Mesothelial cell of epicardium (in vitro differentiated cells): ENCODE measurements at regions not wholly inside any gene's neighbourhood (a gene's known extent, or its start where the extent isn't known, plus 50 kb on each side); places are given as distances from the start of the nearest gene placed in this dataset.

Experiments used
- DNase-seq, 2 experiments: peaks; one replicate each; pipeline ENCODE4 v3.0.0; 2021; ENCODE audit warnings: low spot score in 2 of 2; ENCODE audit not compliant: unreplicated experiment in 2 of 2
- H3K27ac Mint-ChIP-seq: 2 replicates; pipeline ENCODE4 v1.8.0; 2021; ENCODE audit warnings: mixed read lengths
- H3K27me3 Mint-ChIP-seq: 2 replicates; pipeline ENCODE4 v1.8.0; 2021; ENCODE audit warnings: low read depth, mixed read lengths
- H3K36me3 Mint-ChIP-seq: 2 replicates; pipeline ENCODE4 v1.8.0; 2021; ENCODE audit warnings: mixed read lengths
- H3K4me1 Mint-ChIP-seq: 2 replicates; pipeline ENCODE4 v1.8.0; 2021; ENCODE audit warnings: mixed read lengths
- H3K4me3 Mint-ChIP-seq: 2 replicates; pipeline ENCODE4 v1.8.0; 2021; ENCODE audit warnings: mild to moderate bottlenecking, moderate library complexity, mixed read lengths
- H3K9me3 Mint-ChIP-seq: 2 replicates; pipeline ENCODE4 v1.8.0; 2021; ENCODE audit warnings: mixed read lengths
- CTCF ChIP-seq: fragments of 200-600 bp; sonication (generic); IDR thresholded peaks from one replicate; pipeline ENCODE4 v1.5.0; 2021; ENCODE audit warnings: antibody characterized with exemption; ENCODE audit not compliant: unreplicated experiment

- H3K4me1 Mint-ChIP-seq, result no peaks in the 10 kb centered on the region
- no peak overlapping the region for H3K4me3 Mint-ChIP-seq
- H3K36me3 Mint-ChIP-seq, result no peaks in the 10 kb centered on the region
- no peak for DNase-seq
- peaks cover 12% of the 10 kb centered on the region for H3K9me3 Mint-ChIP-seq
- H3K27me3 Mint-ChIP-seq, result peaks cover 9% of the 10 kb centered on the region
- no peak for TF ChIP-seq CTCF
- no peak overlapping the region for H3K27ac Mint-ChIP-seq
These were observed 237.7 kb upstream of the C1orf174 start for GRCh38 chr1:4137621-4138415.

DNA sequence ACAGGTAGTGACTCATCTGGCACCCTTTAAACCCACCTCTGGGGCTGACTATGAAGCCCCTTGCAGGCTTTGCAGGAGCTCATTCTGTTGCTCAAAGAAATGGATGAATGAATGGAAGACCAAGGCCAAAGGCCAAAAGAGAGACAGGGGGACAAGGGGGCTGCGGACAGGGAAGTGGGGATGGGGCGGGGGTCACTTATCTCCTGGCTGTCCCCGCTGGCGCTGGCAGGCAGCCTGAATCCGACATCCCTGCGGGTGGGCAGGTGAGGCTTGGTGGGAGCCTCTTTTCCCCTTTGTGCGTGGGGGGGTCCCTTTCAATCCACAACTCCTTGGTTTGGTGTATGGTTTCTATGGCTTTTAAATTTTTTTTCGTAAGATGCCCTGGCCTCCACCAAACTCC is 239.6 kb upstream of the C1orf174 start:
- no peaks in the 10 kb centered on the region for H3K4me1 Mint-ChIP-seq
- H3K36me3 Mint-ChIP-seq, result no peaks in the 10 kb centered on the region
- no peak for DNase-seq
- no peak overlapping the region for H3K4me3 Mint-ChIP-seq
- peaks cover 12% of the 10 kb centered on the region for H3K9me3 Mint-ChIP-seq
- no peak for TF ChIP-seq CTCF
- no peak overlapping the region for H3K27ac Mint-ChIP-seq
- H3K27me3 Mint-ChIP-seq, result peaks cover 9% of the 10 kb centered on the region

DNA sequence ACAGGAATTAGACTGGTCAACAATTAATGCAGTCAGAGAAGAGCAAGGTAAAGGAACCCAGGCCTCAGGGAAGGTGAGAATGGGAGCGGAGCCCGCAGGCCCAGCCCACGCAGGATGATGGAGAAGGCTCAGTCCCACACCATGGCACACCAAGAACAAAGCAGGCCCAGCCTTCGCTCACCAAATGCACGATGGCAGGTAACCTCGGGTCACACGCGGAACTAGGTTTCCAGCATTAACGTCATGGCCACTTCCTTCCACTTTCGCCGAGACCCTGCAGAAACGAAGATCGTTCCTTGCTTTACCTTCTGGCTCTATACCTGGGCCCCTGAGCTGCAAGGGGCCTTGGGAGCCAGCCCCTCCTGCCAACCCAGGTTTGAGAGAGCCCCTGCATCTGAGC is 240.2 kb upstream of the C1orf174 start:
- Mint-ChIP-seq H3K9me3 (peaks cover 12% of the 10 kb centered on the region), H3K36me3 (no peaks in the 10 kb centered on the region), H3K27me3 (peaks cover 9% of the 10 kb centered on the region), H3K27ac (no peak overlapping the region), H3K4me3 (no peak overlapping the region), H3K4me1 (no peaks in the 10 kb centered on the region)
- no peak for TF ChIP-seq CTCF
- DNase-seq, result no peak

DNA sequence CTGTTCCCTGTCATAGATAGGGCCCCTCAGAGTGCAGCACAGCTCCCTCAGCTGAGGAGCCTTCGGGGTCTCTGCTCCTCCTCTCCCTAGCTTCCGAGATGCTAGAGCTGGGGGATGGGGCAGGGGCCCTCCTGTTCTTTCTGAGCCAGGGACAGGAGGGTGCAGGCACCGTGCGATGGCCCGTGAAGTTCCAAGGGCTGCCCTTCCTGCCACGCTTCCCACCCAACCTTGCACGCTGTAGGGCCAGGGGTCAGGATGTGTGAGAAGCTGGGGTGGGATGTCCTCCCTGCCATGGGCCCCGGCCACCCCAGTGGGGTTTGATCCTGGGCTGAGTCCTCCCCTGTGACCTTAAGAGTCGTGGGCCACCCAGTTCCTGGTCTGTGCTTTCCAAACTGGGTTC is 240.7 kb upstream of the C1orf174 start:
- Mint-ChIP-seq H3K4me1 (no peaks in the 10 kb centered on the region), H3K27ac (no peak overlapping the region), H3K27me3 (peaks cover 9% of the 10 kb centered on the region), H3K36me3 (no peaks in the 10 kb centered on the region), H3K4me3 (no peak overlapping the region), H3K9me3 (peaks cover 6% of the 10 kb centered on the region)
- no peak for DNase-seq
- TF ChIP-seq CTCF, result no peak

DNA sequence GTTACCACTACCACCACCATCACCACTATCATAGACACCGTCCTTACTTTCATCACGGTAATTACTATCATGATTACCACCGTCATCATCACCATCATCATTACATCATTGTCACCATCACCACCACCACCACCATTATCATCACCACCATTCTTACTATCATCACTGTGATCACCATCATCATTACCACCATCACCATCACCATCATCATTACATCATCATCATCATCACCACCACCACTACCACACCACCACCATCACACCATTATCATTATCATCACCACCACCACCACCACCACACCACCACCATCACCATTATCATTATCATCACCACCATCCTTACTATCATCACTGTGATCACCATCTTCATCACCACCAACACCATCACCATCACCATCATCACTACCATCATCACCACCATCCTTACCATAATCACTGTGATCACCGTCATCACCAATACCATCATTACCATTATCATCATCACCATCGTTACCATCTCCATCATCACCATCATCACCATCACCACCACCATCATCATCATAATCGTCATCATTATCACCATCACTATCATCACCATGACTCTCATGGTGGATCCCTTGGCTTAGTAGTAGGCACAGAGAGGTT is 244.4 kb upstream of the C1orf174 start:
- H3K36me3 Mint-ChIP-seq, result no peaks in the 10 kb centered on the region
- peaks cover 4% of the 10 kb centered on the region for H3K27me3 Mint-ChIP-seq
- no peak for DNase-seq

More for the DNA sequence above, 244.4 kb upstream of the C1orf174 start:
- TF ChIP-seq CTCF, result no peak
- Mint-ChIP-seq H3K9me3 (no peaks in the 10 kb centered on the region), H3K27ac (no peak overlapping the region), H3K4me1 (no peaks in the 10 kb centered on the region), H3K4me3 (no peak overlapping the region)
